Astrocyte of the spinal cord (primary cell): ENCODE measurements at regions not wholly inside any gene's neighbourhood (a gene's known extent, or its start where the extent isn't known, plus 50 kb on each side); places are given as distances from the start of the nearest gene placed in this dataset.
"Not testable (repeated sequence)": the region's sequence is repeated elsewhere in the genome, so short reads cannot be mapped to it uniquely, and the experiment has no call there.

Experiments
- DNase-seq: peaks from one replicate; pipeline ENCODE4 v3.0.0; 2011; ENCODE audit warnings: low read depth, low spot score
- H3K4me3 ChIP-seq: 2 replicates; pipeline ENCODE4 v1.5.1; 2011; ENCODE audit warnings: low read depth, mild to moderate bottlenecking, low read length, moderate library complexity
- in situ Hi-C: cut with HindIII; loops from 2 replicates; pipeline ENCODE4 v1.10.0; 2017; ENCODE audit warnings: low sequenced_read_pairs
- TF ChIP-seq, protein P1 (sequence below): IDR thresholded peaks from 2 replicates; pipeline ENCODE4 v1.5.1; 2012; ENCODE audit warnings: low read depth, mild to moderate bottlenecking, low read length, inconsistent platforms

DNA sequence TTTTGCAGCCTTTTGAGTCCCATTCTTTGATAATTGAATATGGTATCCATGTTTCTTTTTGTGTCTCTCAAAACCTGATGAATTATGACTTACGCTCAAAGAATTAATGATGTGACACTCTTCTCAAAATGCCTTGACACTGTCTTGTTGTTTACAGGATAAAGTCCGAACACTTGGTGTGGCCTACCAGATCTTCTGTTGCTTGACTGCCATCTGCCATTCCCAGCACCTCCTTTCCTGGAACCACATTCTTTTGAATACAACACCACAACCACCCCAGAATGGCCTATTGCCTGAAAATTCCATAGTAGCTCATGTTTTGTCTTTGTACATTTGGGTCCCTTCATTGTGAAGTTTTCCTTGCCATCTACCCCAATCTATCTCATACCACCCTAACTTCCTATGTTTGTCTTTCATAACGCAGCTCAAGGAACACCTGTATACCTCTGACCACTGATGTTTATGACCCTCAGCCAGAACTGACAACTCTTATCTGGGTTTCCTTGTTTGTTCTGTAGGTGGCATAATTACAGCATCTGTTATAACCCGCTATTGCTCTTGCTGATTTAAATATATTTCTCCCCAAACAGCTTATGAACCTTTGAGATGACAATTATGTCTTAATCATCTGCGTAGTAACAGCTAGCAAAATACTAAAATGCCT, 991.3 kb downstream of the RAB28 start:
- H3K4me3 ChIP-seq, result no peak overlapping the region
- no peak for DNase-seq
- in situ Hi-C loops, result no loop called here
- TF ChIP-seq, protein P1, sequence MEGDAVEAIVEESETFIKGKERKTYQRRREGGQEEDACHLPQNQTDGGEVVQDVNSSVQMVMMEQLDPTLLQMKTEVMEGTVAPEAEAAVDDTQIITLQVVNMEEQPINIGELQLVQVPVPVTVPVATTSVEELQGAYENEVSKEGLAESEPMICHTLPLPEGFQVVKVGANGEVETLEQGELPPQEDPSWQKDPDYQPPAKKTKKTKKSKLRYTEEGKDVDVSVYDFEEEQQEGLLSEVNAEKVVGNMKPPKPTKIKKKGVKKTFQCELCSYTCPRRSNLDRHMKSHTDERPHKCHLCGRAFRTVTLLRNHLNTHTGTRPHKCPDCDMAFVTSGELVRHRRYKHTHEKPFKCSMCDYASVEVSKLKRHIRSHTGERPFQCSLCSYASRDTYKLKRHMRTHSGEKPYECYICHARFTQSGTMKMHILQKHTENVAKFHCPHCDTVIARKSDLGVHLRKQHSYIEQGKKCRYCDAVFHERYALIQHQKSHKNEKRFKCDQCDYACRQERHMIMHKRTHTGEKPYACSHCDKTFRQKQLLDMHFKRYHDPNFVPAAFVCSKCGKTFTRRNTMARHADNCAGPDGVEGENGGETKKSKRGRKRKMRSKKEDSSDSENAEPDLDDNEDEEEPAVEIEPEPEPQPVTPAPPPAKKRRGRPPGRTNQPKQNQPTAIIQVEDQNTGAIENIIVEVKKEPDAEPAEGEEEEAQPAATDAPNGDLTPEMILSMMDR, result no peak

DNA sequence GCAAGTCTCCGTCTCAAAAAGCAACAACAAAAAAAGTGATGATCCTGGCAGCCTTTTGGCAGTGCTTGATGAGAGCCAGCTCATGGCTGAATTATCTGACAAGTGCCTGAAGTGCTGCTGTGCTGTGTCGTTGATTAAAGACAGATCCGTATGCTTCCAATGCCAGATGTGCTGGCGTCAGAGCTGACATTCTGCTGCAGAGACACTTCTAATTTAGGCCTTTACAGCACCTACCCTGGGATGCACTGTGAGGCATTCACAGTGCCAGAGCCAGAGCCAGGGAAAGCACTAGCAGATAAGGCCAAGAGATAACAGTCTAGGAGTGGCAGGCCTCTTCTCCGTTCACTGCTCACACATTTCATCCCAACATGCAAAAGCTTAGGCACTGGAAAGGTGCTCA, 995.5 kb downstream of the RAB28 start:
- no peak overlapping the region for H3K4me3 ChIP-seq
- TF ChIP-seq, protein P1, result no peak
- in situ Hi-C loops, result no loop called here
- DNase-seq, result no peak

DNA sequence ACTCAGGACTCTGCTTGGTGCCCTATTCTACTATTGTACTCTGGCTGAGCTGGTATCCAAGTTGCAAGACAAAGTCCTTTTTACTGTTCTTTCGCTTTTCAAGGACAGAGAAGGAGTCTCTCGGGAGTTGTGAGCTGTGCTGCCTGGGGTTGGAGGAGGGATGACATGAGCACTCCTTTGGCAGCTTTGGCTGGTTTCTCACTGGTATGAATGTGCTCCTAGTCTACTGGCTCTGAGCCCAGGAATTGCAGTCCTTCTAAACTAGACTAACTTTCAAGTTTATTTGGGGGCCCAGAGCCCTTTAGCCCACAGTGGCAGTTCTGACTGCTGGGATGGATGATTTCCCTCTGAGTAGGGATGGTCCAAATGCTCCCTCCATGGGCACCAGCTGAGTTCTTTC, 997.1 kb downstream of the RAB28 start:
- in situ Hi-C loops, result no loop called here
- no peak for DNase-seq
- H3K4me3 ChIP-seq, result no peak overlapping the region
- TF ChIP-seq, protein P1, result no peak

DNA sequence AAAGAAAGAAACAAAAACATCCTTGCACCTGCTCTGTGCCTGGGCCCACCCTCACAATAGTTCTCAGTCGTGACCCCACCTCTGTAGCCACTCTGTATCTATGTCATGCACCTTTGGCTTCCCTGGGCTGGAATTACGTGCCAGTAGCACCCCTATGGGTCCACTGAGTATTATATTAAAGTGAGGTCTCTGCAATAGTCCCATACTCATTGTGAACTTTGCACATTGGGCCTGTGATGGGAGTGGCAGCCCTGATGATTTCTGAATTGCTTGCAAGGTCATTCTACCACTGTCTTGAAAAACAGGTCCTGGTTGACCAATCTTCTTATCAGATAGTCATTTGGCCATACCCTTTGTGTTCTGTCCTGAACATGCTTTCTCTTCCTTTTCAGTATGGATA, 1012.1 kb downstream of the RAB28 start:
- in situ Hi-C loops, result no loop called here
- DNase-seq, result no peak
- no peak overlapping the region for H3K4me3 ChIP-seq
- TF ChIP-seq, protein P1, result no peak

DNA sequence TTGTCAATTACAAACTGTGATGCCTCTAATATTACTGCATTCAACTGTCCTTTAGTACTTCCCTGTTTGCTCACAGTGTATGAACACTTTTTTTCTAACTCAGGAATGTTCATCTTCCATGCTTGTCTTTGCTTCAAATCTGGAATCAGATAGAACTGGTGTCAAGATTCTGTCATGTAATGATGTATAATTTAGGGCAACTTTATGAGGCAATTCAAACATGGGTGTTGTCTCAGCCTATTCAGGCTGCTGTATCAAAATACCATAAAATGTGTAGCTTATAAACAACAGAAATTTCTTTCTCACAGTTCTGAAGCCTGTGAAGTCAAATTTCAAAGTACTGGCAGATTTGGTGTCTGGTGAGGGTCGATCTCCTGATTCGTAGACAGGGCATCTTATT, 1012.9 kb downstream of the RAB28 start:
- no peak overlapping the region for H3K4me3 ChIP-seq
- TF ChIP-seq, protein P1, result no peak
- in situ Hi-C loops, result no loop called here
- no peak for DNase-seq

DNA sequence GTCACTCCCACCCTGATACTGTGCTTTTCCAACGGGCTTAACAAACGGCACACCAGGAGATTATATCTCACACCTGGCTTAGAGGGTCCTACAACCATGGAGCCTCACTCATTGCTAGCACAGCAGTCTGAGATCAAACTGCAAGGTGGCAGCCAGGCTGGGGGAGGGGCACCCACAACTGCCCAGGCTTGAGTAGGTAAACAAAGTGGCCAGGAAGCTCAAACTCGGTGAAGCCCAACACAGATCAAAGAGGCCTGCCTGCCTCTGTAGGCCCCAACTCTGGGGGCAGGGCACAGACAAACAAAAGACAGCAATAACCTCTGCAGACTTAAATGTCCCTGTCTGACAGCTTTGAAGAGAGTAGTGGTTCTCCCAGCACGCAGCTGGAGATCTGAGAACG, 1022.6 kb downstream of the RAB28 start:
- in situ Hi-C loops, H3K4me3 ChIP-seq, DNase-seq: not testable (repeated sequence)

DNA sequence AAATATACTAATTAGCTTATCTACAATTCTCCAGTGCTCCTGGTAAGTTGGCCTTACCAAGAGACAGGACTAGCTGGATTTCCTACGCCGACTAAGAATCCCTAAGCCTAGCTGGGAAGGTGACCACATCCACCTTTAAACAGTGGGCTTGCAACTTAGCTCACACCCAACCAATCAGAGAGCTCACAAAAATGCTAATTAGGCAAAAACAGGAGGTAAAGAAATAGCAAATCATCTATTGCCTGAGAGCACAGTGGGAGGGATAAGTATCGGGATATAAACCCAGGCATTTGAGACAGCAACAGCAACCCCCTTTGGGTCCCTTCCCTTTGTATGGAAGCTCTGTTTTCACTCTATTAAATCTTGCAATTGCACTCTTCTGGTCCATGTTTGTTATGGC, 1025.0 kb downstream of the RAB28 start:
- TF ChIP-seq, protein P1, result no peak
- no peak for DNase-seq
- H3K4me3 ChIP-seq, result no peak overlapping the region
- in situ Hi-C loops, result no loop called here
